ENCODE measurements at regions not wholly inside any gene's neighbourhood (a gene's known extent, or its start where the extent isn't known, plus 50 kb on each side); places are given as distances from the start of the nearest gene placed in this dataset.

DNA sequence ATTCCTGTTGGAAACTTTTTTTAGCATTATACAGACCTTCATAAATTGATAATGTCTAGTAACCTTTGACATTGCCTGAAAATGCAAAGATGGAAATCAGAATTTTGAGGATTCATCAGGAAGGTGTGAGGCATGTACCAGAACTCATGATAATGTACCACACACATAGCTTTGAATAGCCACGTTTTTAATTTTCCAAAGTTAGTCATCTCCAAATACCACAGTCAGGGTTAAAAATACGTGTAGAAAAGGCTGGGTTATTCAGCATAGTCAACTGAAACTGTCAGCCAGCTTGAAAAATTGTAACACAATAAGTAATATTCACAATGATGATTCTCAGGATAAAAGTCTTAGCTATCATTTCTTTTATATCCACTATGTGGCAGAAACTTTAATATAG lies 102.0 kb upstream of the THRB start:
- Histone ChIP-seq H2AFZ (replicated peaks; ENCODE audit: low read length, poor library complexity) (no peak overlapping the region), H3K36me3 (ENCODE audit: control insufficient read depth, insufficient read depth, low read length) (no peaks in the 10 kb centered on the region), H2BK5ac (ENCODE audit: low read depth, low read length, poor library complexity, severe bottlenecking) (no peak overlapping the region), H3K4ac (ENCODE audit: low read depth, low read length) (no peak overlapping the region), H3K56ac (ENCODE audit: extremely low read depth, insufficient read depth, low read length) (no peak overlapping the region), H3K4me1 (ENCODE audit: control insufficient read depth, insufficient read depth, low read length) (no peaks in the 10 kb centered on the region), H3K27ac (ENCODE audit: insufficient read depth, low read length) (no peak overlapping the region), H2BK15ac (ENCODE audit: low read depth, low read length) (no peak overlapping the region), H4K5ac (ENCODE audit: low read depth, low read length) (no peak overlapping the region), H2BK20ac (ENCODE audit: low read depth, low read length) (no peak overlapping the region), H2AK5ac (ENCODE audit: low read depth, low read length) (no peak overlapping the region), H3K27me3 (ENCODE audit: control insufficient read depth, insufficient read depth, low read length) (no peaks in the 10 kb centered on the region), H3K14ac (replicated peaks; ENCODE audit: low read depth, low read length) (no peak overlapping the region), H3K18ac (ENCODE audit: low read depth, low read length) (no peak overlapping the region), H3K9me1 (ENCODE audit: insufficient read depth, low read length) (no peaks in the 10 kb centered on the region), H3K4me3 (ENCODE audit: insufficient read depth, low read depth, low read length) (no peak overlapping the region), H3K79me1 (ENCODE audit: low read depth in 1 of 2, low read length in 2 of 2) (no peaks in the 10 kb centered on the region), H4K20me1 (ENCODE audit: insufficient read depth, low read length) (no peaks in the 10 kb centered on the region), H3K23ac (ENCODE audit: low read depth, low read length) (no peak overlapping the region), H3K9me3 (ENCODE audit: control insufficient read depth, insufficient read depth, low read length) (no peaks in the 10 kb centered on the region), H2AK9ac (replicated peaks; ENCODE audit: low read depth, low read length, poor library complexity) (no peak overlapping the region), H4K8ac (ENCODE audit: low read depth in 2 of 2, low read length in 2 of 2) (no peak overlapping the region), H4K91ac (ENCODE audit: insufficient read depth, low read depth, low read length) (no peak overlapping the region), H2BK120ac (ENCODE audit: low read depth, low read length) (no peak overlapping the region), H3K9ac (ENCODE audit: low read depth, low read length) (no peak overlapping the region), H3K4me2 (ENCODE audit: low read depth, low read length) (no peak overlapping the region)
- in situ Hi-C loops (cut with MboI; ENCODE audit: low sequenced_read_pairs) (no loop called here), intact Hi-C loops (cut with micrococcal nuclease) (no loop called here), dilution Hi-C loops (cut with HindIII; ENCODE audit: low sequenced_read_pairs, unreplicated experiment) (no loop called here)
- BruUV-seq (replicated peaks): no TSS peak
- no CpG with 5 or more reads among the region's 2 CpGs for WGBS, 2 experiments (ENCODE audit: extremely low coverage in 2 of 2, insufficient read length in 1 of 2)
- DNase-seq (no peak), ATAC-seq (ENCODE audit: low read depth) (no peak)
- POLR2A ChIA-PET (ENCODE audit: unreplicated experiment): no interaction called here
- TF ChIP-seq RCOR1 (IDR thresholded peaks at IDR 0.05; ENCODE audit: insufficient replicate concordance, low read length) (no peak), RFX5 (IDR thresholded peaks at IDR 0.05; ENCODE audit: low read depth, low read length) (no peak), RAD21 (IDR thresholded peaks at IDR 0.05; ENCODE audit: low read length) (no peak), FOS (IDR thresholded peaks at IDR 0.05; ENCODE audit: low read depth, low read length) (no peak), MAZ (IDR thresholded peaks at IDR 0.05; ENCODE audit: borderline replicate concordance, low read depth, low read length) (no peak), BHLHE40 (IDR thresholded peaks at IDR 0.05; ENCODE audit: low read depth, low read length) (no peak), MAFK (IDR thresholded peaks at IDR 0.05; ENCODE audit: low read depth, low read length) (no peak), MXI1 (IDR thresholded peaks at IDR 0.05; ENCODE audit: borderline replicate concordance, low read depth, low read length) (no peak), CEBPB (IDR thresholded peaks at IDR 0.05; ENCODE audit: low read depth, low read length) (no peak)
- TF ChIP-seq, protein P1, sequence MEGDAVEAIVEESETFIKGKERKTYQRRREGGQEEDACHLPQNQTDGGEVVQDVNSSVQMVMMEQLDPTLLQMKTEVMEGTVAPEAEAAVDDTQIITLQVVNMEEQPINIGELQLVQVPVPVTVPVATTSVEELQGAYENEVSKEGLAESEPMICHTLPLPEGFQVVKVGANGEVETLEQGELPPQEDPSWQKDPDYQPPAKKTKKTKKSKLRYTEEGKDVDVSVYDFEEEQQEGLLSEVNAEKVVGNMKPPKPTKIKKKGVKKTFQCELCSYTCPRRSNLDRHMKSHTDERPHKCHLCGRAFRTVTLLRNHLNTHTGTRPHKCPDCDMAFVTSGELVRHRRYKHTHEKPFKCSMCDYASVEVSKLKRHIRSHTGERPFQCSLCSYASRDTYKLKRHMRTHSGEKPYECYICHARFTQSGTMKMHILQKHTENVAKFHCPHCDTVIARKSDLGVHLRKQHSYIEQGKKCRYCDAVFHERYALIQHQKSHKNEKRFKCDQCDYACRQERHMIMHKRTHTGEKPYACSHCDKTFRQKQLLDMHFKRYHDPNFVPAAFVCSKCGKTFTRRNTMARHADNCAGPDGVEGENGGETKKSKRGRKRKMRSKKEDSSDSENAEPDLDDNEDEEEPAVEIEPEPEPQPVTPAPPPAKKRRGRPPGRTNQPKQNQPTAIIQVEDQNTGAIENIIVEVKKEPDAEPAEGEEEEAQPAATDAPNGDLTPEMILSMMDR (conservative IDR thresholded peaks at IDR 0.05; ENCODE audit: low read depth, low read length): no peak
- CTCF ChIA-PET: no interaction called here
